ENCODE measurements at regions not wholly inside any gene's neighbourhood (a gene's known extent, or its start where the extent isn't known, plus 50 kb on each side); places are given as distances from the start of the nearest gene placed in this dataset.

DNA sequence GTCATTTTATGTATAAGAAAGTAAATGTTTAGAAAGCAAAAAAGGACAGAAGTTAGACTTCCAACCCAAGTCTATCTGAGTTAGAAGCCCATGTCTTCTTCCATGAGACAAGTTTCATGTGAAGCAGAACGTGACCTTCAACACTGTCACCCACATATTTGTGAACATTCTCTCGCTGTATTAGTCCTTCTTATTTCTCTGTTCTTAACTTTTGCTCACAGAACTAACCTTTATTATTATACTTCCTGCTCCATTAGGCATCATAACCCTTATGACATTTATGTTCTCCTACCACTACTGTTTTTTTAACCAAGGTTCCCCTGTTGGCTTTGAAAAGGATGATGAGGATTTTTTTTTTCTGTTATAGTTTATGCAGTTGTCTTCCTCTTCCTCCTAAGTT is 238.8 kb downstream of the ZNF608 start:
- POLR2A ChIA-PET: no interaction called here
- Histone ChIP-seq H3K9me3 (ENCODE audit: control insufficient read depth, insufficient read depth, low read depth, low read length) (no peaks in the 10 kb centered on the region), H3K4me1 (ENCODE audit: control insufficient read depth, insufficient read depth, low read length) (no peaks in the 10 kb centered on the region), H3K27ac (ENCODE audit: extremely low read depth, low read depth, low read length) (no peak overlapping the region), H3K4me3 (ENCODE audit: low read depth, low read length) (no peak overlapping the region), H3K36me3 (ENCODE audit: control insufficient read depth in 2 of 2, insufficient read depth in 1 of 2, low read length in 2 of 2) (no peaks in the 10 kb centered on the region)
- TF ChIP-seq ZNF501 (tag by site-specific recombination; IDR thresholded peaks at IDR 0.05): no peak
- no peak for TF ChIP-seq ZNF621 (tag by site-specific recombination; IDR thresholded peaks at IDR 0.05)
- TF ChIP-seq ZNF776 (tag by site-specific recombination; IDR thresholded peaks at IDR 0.05; ENCODE audit: borderline replicate concordance): no peak
- no peak for TF ChIP-seq ZIC2 (tag by site-specific recombination; IDR thresholded peaks at IDR 0.05)
- TF ChIP-seq, protein P1, sequence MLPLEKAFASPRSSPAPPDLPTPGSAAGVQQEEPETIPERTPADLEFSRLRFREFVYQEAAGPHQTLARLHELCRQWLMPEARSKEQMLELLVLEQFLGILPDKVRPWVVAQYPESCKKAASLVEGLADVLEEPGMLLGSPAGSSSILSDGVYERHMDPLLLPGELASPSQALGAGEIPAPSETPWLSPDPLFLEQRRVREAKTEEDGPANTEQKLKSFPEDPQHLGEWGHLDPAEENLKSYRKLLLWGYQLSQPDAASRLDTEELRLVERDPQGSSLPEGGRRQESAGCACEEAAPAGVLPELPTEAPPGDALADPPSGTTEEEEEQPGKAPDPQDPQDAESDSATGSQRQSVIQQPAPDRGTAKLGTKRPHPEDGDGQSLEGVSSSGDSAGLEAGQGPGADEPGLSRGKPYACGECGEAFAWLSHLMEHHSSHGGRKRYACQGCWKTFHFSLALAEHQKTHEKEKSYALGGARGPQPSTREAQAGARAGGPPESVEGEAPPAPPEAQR (tag by site-specific recombination; IDR thresholded peaks at IDR 0.05): no peak
- TF ChIP-seq TRIM28 (IDR thresholded peaks at IDR 0.05; ENCODE audit: borderline replicate concordance, low read length): no peak
- no peak for TF ChIP-seq ZNF670 (tag by site-specific recombination; IDR thresholded peaks at IDR 0.05; ENCODE audit: low read depth)
- no peak for TF ChIP-seq ZNF664 (tag by site-specific recombination; IDR thresholded peaks at IDR 0.05)
- no peak for TF ChIP-seq EGR2 (tag by site-specific recombination; IDR thresholded peaks at IDR 0.05; ENCODE audit: low read depth)
- no peak for TF ChIP-seq ZSCAN23 (tag by site-specific recombination; IDR thresholded peaks at IDR 0.05)
- TF ChIP-seq, protein P2, sequence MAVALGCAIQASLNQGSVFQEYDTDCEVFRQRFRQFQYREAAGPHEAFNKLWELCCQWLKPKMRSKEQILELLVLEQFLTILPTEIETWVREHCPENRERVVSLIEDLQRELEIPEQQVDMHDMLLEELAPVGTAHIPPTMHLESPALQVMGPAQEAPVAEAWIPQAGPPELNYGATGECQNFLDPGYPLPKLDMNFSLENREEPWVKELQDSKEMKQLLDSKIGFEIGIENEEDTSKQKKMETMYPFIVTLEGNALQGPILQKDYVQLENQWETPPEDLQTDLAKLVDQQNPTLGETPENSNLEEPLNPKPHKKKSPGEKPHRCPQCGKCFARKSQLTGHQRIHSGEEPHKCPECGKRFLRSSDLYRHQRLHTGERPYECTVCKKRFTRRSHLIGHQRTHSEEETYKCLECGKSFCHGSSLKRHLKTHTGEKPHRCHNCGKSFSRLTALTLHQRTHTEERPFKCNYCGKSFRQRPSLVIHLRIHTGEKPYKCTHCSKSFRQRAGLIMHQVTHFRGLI (tag by site-specific recombination; IDR thresholded peaks at IDR 0.05): no peak
- no peak for TF ChIP-seq KLF8 (tag by site-specific recombination; IDR thresholded peaks at IDR 0.05)
- no peak for TF ChIP-seq ZNF175 (tag by site-specific recombination; IDR thresholded peaks at IDR 0.05)
- TF ChIP-seq ZNF629 (tag by site-specific recombination; IDR thresholded peaks at IDR 0.05): no peak
- no peak for TF ChIP-seq GLI2 (tag by site-specific recombination; IDR thresholded peaks at IDR 0.05; ENCODE audit: borderline replicate concordance, low read depth)
- CTCF ChIA-PET: no interaction called here

DNA sequence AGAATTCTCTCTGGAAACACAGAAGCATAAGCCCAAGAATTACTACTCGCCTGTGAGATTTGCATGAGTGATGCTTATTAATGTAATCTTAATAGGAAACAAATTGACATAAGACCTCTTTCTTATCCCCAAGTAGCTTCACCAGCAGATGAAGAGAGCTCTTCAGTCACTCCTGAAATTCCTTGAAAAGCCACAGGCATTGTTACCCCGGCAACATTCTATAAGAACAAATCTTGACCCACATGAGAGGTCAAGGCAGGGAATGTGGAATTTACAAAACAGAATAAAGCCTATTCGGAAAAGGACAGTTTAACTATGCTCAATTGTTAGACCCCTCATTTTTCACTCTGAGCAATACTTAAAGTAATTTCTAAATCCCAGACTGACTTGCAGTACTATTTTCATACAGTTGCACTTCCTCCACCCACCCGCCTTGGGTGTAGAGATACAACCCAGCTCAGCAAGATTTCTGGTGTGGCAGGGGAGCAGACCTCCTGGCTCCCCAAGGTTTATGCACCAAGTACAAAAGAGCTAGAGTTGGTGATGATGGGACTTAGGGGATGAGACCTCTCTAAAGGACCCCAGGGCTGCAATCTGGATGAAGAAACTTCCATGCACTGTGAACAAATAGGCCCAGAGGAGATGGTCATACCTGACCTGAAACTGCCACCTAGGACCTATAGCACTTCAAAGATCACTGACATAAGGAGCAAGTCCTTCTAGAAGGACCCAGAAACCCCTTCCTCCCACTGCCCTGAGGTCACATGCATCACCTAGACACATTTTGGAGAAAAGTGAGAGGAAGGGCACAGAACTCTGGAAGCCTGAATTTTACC is 242.1 kb downstream of the ZNF608 start:
- Histone ChIP-seq H3K4me1 (ENCODE audit: control insufficient read depth, insufficient read depth, low read length) (no peaks in the 10 kb centered on the region), H3K36me3 (ENCODE audit: control insufficient read depth in 2 of 2, insufficient read depth in 1 of 2, low read length in 2 of 2) (no peaks in the 10 kb centered on the region), H3K9me3 (ENCODE audit: control insufficient read depth, insufficient read depth, low read depth, low read length) (no peaks in the 10 kb centered on the region), H3K27ac (ENCODE audit: extremely low read depth, low read depth, low read length) (no peak overlapping the region), H3K4me3 (ENCODE audit: low read depth, low read length) (no peak overlapping the region)
- ChIA-PET POLR2A (no interaction called here), CTCF (interaction anchor here (0.7 kb wide), 1 partner anchor 319 kb away, joined by 4 read pairs; no protein-coding TSS in a partner anchor)
- 0 out of 2 replicates have a peak, but pooled peaks have one; percentile 14 for TF ChIP-seq ZBTB20 (tag by site-specific recombination; IDR thresholded peaks at IDR 0.05)
- no peak for TF ChIP-seq ZBTB1 (tag by site-specific recombination; IDR thresholded peaks at IDR 0.05)

DNA sequence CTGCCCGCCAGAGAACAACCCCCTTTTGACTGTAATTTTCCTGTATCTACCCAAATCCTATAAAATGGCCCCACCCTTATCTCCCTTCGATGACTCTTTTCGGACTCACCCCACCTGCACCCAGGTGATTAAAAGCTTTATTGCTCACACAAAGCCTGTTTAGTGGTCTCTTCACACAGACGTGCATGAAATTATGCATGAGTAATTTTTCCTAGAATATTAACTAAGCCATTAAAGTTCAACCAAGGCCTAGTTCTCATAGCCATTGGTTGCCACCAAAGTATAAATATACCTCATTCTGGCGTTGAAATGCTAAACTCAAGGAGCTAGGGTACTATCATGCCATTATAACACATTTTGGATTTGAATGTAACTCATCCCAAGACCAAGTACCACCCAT is 243.9 kb downstream of the ZNF608 start:
- TF ChIP-seq, protein P3, sequence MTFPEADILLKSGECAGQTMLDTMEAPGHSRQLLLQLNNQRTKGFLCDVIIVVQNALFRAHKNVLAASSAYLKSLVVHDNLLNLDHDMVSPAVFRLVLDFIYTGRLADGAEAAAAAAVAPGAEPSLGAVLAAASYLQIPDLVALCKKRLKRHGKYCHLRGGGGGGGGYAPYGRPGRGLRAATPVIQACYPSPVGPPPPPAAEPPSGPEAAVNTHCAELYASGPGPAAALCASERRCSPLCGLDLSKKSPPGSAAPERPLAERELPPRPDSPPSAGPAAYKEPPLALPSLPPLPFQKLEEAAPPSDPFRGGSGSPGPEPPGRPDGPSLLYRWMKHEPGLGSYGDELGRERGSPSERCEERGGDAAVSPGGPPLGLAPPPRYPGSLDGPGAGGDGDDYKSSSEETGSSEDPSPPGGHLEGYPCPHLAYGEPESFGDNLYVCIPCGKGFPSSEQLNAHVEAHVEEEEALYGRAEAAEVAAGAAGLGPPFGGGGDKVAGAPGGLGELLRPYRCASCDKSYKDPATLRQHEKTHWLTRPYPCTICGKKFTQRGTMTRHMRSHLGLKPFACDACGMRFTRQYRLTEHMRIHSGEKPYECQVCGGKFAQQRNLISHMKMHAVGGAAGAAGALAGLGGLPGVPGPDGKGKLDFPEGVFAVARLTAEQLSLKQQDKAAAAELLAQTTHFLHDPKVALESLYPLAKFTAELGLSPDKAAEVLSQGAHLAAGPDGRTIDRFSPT (tag by site-specific recombination; IDR thresholded peaks at IDR 0.05): no peak
- no peak for TF ChIP-seq ZBTB17 (tag by site-specific recombination; IDR thresholded peaks at IDR 0.05)
- no peak for TF ChIP-seq ZNF776 (tag by site-specific recombination; IDR thresholded peaks at IDR 0.05; ENCODE audit: borderline replicate concordance)
- TF ChIP-seq KLF9 (tag by site-specific recombination; IDR thresholded peaks at IDR 0.05; ENCODE audit: low read depth): no peak
- TF ChIP-seq, protein P4, sequence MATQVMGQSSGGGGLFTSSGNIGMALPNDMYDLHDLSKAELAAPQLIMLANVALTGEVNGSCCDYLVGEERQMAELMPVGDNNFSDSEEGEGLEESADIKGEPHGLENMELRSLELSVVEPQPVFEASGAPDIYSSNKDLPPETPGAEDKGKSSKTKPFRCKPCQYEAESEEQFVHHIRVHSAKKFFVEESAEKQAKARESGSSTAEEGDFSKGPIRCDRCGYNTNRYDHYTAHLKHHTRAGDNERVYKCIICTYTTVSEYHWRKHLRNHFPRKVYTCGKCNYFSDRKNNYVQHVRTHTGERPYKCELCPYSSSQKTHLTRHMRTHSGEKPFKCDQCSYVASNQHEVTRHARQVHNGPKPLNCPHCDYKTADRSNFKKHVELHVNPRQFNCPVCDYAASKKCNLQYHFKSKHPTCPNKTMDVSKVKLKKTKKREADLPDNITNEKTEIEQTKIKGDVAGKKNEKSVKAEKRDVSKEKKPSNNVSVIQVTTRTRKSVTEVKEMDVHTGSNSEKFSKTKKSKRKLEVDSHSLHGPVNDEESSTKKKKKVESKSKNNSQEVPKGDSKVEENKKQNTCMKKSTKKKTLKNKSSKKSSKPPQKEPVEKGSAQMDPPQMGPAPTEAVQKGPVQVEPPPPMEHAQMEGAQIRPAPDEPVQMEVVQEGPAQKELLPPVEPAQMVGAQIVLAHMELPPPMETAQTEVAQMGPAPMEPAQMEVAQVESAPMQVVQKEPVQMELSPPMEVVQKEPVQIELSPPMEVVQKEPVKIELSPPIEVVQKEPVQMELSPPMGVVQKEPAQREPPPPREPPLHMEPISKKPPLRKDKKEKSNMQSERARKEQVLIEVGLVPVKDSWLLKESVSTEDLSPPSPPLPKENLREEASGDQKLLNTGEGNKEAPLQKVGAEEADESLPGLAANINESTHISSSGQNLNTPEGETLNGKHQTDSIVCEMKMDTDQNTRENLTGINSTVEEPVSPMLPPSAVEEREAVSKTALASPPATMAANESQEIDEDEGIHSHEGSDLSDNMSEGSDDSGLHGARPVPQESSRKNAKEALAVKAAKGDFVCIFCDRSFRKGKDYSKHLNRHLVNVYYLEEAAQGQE (tag by site-specific recombination; IDR thresholded peaks at IDR 0.05): no peak
- Histone ChIP-seq H3K4me3 (ENCODE audit: low read depth, low read length) (no peak overlapping the region), H3K36me3 (ENCODE audit: control insufficient read depth in 2 of 2, insufficient read depth in 1 of 2, low read length in 2 of 2) (no peaks in the 10 kb centered on the region), H3K9me3 (ENCODE audit: control insufficient read depth, insufficient read depth, low read depth, low read length) (no peaks in the 10 kb centered on the region), H3K27ac (ENCODE audit: extremely low read depth, low read depth, low read length) (no peak overlapping the region), H3K4me1 (ENCODE audit: control insufficient read depth, insufficient read depth, low read length) (no peaks in the 10 kb centered on the region)
- CTCF ChIA-PET: interaction anchor here (0.7 kb wide), 1 partner anchor 76 kb away, joined by 4 read pairs; no protein-coding TSS in a partner anchor
- POLR2A ChIA-PET: no interaction called here

All from HEK293 (cell line).